ENCODE measurements at regions not wholly inside any gene's neighbourhood (a gene's known extent, or its start where the extent isn't known, plus 50 kb on each side); places are given as distances from the start of the nearest gene placed in this dataset.
"Not testable (repeated sequence)": the region's sequence is repeated elsewhere in the genome, so short reads cannot be mapped to it uniquely, and the experiment has no call there.

GRCh38 chr14:45553981-45554380 is 301.0 kb upstream of the MIS18BP1 start:
- TF ChIP-seq CTCF (IDR thresholded peaks at IDR 0.05; ENCODE audit: low read depth, low read length): no peak
- no peak overlapping the region for H3K4me3 ChIP-seq (ENCODE audit: low read depth, low read length)

- not testable (repeated sequence) for H3K4me3 ChIP-seq (ENCODE audit: low read depth, low read length)
Measured at GRCh38 chr14:45551240-45551820, 298.3 kb upstream of the MIS18BP1 start.

- no peak overlapping the region for H3K4me3 ChIP-seq (ENCODE audit: low read depth, low read length)
- no peak for TF ChIP-seq CTCF (IDR thresholded peaks at IDR 0.05; ENCODE audit: low read depth, low read length)
Measured at GRCh38 chr14:45531022-45531421, 278.0 kb upstream of the MIS18BP1 start.

- no peak for TF ChIP-seq CTCF (IDR thresholded peaks at IDR 0.05; ENCODE audit: low read depth, low read length)
- no peak overlapping the region for H3K4me3 ChIP-seq (ENCODE audit: low read depth, low read length)
Measured at GRCh38 chr14:45526715-45527549, 273.9 kb upstream of the MIS18BP1 start.

- no peak for TF ChIP-seq CTCF (IDR thresholded peaks at IDR 0.05; ENCODE audit: low read depth, low read length)
- no peak overlapping the region for H3K4me3 ChIP-seq (ENCODE audit: low read depth, low read length)
Measured at GRCh38 chr14:45519766-45520165, 266.8 kb upstream of the MIS18BP1 start.

GRCh38 chr14:45492876-45493275 is 239.9 kb upstream of the MIS18BP1 start:
- TF ChIP-seq CTCF (IDR thresholded peaks at IDR 0.05; ENCODE audit: low read depth, low read length): no peak
- H3K4me3 ChIP-seq (ENCODE audit: low read depth, low read length): no peak overlapping the region

GRCh38 chr14:45491914-45492313 is 238.9 kb upstream of the MIS18BP1 start:
- no peak overlapping the region for H3K4me3 ChIP-seq (ENCODE audit: low read depth, low read length)
- TF ChIP-seq CTCF (IDR thresholded peaks at IDR 0.05; ENCODE audit: low read depth, low read length): no peak

All from WI38 (cell line).